GM06990 (cell line): ENCODE measurements at regions not wholly inside any gene's neighbourhood (a gene's known extent, or its start where the extent isn't known, plus 50 kb on each side); places are given as distances from the start of the nearest gene placed in this dataset.

ENCODE experiments used
- DNase-seq: peaks from one replicate; pipeline ENCODE4 v3.0.0-alpha.2; 2011; ENCODE audit not compliant: insufficient read length; ENCODE audit errors: extremely low read depth
- H3K27me3 ChIP-seq: replicated peaks from 2 replicates; pipeline ENCODE4 v1.6.0; 2011; ENCODE audit warnings: low read length; ENCODE audit not compliant: control insufficient read depth, insufficient read depth
- H3K36me3 ChIP-seq: 2 replicates; pipeline ENCODE4 v1.5.1; 2011; ENCODE audit warnings: low read length; ENCODE audit not compliant: control insufficient read depth, insufficient read depth
- H3K4me3 ChIP-seq: replicated peaks from 2 replicates; pipeline ENCODE4 v1.5.1; 2011; ENCODE audit warnings: low read depth, mild to moderate bottlenecking, control low read depth, low read length
- CTCF ChIP-seq: IDR thresholded peaks from 2 replicates; pipeline ENCODE4 v1.5.1; 2011; ENCODE audit warnings: low read length, control low read depth, mild to moderate bottlenecking, inconsistent platforms; ENCODE audit not compliant: insufficient read depth, poor library complexity, severe bottlenecking

- H3K27me3 ChIP-seq: no peaks in the 10 kb centered on the region
- TF ChIP-seq CTCF: no peak
- no peaks in the 10 kb centered on the region for H3K36me3 ChIP-seq
- DNase-seq: no peak
- H3K4me3 ChIP-seq: no peak overlapping the region
These were observed 656.3 kb upstream of the CELF2 start for GRCh38 chr10:10361301-10361885.

- no peaks in the 10 kb centered on the region for H3K27me3 ChIP-seq
- no peaks in the 10 kb centered on the region for H3K36me3 ChIP-seq
- H3K4me3 ChIP-seq: no peak overlapping the region
- no peak for DNase-seq
- TF ChIP-seq CTCF: no peak
These were observed 654.9 kb upstream of the CELF2 start for GRCh38 chr10:10362800-10363199.

GRCh38 chr10:10363217-10363616 lies 654.5 kb upstream of the CELF2 start:
- TF ChIP-seq CTCF: no peak
- Histone ChIP-seq H3K36me3 (no peaks in the 10 kb centered on the region), H3K27me3 (no peaks in the 10 kb centered on the region), H3K4me3 (no peak overlapping the region)
- DNase-seq: no peak

- Histone ChIP-seq H3K36me3 (no peaks in the 10 kb centered on the region), H3K27me3 (no peaks in the 10 kb centered on the region), H3K4me3 (no peak overlapping the region)
- no peak for TF ChIP-seq CTCF
- no peak for DNase-seq
These were observed 652.8 kb upstream of the CELF2 start for GRCh38 chr10:10364902-10365301.

- no peaks in the 10 kb centered on the region for H3K36me3 ChIP-seq
- DNase-seq: no peak
- H3K27me3 ChIP-seq: no peaks in the 10 kb centered on the region
- no peak overlapping the region for H3K4me3 ChIP-seq
- no peak for TF ChIP-seq CTCF
These were observed 652.0 kb upstream of the CELF2 start for GRCh38 chr10:10365676-10366075.

GRCh38 chr10:10366836-10367235 lies 650.8 kb upstream of the CELF2 start:
- TF ChIP-seq CTCF: no peak
- DNase-seq: no peak
- Histone ChIP-seq H3K27me3 (no peaks in the 10 kb centered on the region), H3K36me3 (no peaks in the 10 kb centered on the region), H3K4me3 (no peak overlapping the region)
